Renal pelvis (tissue), 1 donor: ENCODE measurements at regions not wholly inside any gene's neighbourhood (a gene's known extent, or its start where the extent isn't known, plus 50 kb on each side); places are given as distances from the start of the nearest gene placed in this dataset.
"Not testable (repeated sequence)": the region's sequence is repeated elsewhere in the genome, so short reads cannot be mapped to it uniquely, and the experiment has no call there.

Experiments
- DNase-seq: peaks from one replicate; pipeline ENCODE4 v3.0.0-alpha.2; 2013

DNA sequence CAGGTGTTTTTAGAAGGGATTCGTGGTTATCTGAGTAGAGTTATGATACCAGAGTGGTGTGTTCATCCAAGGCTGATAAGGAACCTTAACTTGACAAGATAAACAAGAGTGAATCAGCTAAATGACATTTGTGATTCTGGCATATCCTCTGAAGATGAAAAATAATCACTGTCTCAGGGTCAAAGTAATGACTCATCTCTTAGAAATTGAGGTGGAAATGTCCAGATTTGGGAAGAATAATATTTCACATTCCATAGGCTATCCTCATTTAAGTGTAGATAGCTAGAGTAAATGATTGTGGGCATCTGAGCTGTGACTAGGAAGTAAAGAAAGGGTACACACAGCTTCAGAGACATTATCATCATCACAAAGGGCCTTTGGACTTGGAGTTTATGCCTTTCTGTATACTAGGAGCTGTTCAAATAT, 255.7 kb downstream of the GJA1 start:
- DNase-seq: no peak

DNA sequence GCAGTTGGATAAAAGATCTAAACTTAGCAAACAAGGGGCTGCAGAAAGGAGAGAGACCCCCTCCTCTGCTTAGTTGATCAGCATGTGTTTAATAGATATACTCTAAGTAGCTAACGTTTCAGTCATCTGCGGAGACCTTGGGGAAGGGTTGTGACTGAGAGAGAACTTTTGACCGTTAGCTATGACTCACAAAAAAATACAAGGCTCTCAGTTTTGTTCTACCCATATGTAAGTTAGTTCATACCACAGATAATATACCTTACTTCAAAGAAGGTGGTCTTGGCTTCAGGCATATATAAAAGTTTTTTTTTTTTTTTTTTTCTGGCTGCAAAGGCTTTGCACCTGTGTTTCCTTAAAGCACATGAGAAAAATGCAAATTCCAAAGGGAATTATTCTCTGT, 258.9 kb downstream of the GJA1 start:
- no peak for DNase-seq

DNA sequence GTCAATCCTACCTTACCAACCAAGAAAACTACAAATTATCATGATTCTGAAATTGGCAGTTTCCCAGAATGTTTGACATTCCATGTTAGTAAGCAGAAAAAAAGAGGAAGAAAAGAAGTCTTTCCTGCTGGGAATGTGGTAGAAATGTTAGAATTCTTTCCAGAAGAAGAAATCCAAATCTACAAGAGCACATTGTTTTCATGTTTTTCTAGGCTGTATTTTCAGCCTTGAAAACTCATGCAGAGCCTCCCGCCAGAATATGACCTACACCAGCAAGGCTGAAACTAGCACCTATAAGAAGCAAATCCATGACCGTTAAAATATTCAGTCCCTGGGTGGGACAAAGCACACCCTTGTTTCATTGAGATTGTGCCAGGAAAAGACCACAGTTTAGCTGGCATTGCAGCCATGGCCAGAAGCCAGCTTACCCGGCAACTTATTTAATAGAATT, 259.4 kb downstream of the GJA1 start:
- no peak for DNase-seq

GRCh38 chr6:121695329-121695728, 259.9 kb downstream of the GJA1 start:
- no peak for DNase-seq

DNA sequence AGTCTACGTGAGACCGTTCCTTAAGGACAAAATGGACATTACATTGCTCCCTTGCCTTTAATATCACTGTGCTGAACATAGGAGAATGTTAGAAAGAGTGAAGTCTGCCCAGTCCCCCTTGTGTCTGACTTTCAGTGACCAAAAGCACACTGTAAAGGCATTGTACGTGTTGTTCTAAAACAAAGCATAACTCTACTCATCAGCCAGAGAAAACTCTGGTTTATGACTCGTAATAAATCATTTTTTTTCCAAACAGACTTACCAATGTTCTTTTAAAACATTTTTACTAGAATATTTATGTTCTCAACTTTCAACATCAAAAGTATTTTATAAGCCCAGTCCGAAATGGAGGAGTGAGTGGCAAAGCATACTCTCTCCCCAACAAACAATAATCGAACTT, 262.5 kb downstream of the GJA1 start:
- DNase-seq: no peak

DNA sequence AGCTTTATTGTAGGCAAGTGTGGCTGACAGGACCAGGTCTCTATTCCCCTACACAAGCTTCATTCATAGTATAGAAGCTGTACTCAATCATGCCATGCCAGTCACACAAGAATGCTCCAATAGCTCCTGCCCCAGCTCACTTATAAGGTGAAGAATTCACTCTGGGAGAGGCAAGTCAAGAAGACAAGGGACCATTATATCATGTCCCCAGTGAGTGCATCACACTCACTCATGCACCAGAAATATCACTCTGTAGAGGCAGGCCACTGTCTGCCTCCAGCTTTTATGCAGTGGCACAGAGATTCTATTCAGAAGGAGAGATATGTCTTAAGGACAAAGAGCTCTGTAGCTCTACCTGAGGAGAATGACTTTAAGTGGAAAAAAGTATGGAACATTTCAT, 263.2 kb downstream of the GJA1 start:
- no peak for DNase-seq

DNA sequence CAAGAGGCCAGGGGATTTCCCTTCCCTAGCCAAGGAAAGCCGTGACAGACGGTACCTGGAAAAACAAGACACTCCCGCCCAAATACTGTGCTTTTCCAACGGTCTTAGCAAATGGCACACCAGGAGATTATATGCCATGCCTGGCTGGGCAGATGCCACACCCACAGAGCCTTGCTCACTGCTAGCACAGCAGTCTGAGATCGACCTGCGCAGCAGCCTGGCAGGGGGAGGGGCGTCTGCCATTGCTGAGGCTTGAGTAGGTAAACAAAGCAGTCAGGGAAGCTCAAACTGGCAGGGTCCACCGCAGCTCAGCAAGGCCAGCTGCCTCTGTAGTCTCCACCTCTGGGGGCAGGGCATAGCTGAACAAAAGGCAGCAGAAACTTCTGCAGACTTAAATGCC, 267.7 kb downstream of the GJA1 start:
- DNase-seq: not testable (repeated sequence)

GRCh38 chr6:121711472-121711871, 276.0 kb downstream of the GJA1 start:
- DNase-seq: no peak

DNA sequence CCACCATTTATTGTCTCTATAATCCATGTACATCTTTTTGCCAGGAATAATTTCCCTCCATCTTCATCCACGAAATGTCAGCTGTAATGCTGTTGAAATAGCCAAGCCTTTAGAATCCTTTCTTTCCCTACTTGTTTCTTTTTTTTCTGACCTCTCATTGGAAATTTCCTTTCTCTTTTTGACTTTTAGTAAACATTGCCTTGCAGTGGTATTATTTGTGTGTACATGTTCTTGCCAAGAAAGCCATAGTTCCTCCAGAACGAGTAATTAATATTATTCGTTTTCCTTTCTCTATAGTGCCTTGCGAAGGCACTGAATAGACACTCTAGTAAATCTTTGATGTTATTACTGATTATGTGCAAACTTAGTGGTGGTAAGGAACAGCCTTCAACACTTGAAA, 282.2 kb downstream of the GJA1 start:
- no peak for DNase-seq

- DNase-seq: not testable (repeated sequence)
Observed at GRCh38 chr6:121720867-121721266, 285.4 kb downstream of the GJA1 start.

GRCh38 chr6:121723623-121724022, 288.2 kb downstream of the GJA1 start:
- no peak for DNase-seq

GRCh38 chr6:121724576-121724975, 289.1 kb downstream of the GJA1 start:
- DNase-seq: no peak

- no peak for DNase-seq
Observed at GRCh38 chr6:121726596-121726995, 291.1 kb downstream of the GJA1 start.

DNA sequence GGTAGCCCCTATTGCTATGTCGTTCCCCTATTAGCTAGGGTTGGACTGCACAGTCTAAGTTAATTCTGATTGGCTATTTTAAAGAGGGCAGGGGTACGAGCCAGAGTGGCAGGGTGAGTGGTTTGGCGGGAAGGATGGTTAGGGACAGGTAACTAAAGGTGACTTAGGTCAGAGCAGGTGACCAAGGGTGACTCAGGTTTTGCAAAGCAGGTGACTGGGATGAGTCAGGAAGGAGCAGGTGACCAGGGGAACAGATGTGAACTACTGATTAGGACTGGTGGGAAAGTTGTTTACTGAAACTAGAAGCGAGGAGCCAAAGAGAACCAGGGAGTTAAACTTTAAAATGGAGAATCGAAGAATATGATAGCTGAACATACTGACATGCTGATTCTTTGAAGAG, 295.2 kb downstream of the GJA1 start:
- DNase-seq: no peak

DNA sequence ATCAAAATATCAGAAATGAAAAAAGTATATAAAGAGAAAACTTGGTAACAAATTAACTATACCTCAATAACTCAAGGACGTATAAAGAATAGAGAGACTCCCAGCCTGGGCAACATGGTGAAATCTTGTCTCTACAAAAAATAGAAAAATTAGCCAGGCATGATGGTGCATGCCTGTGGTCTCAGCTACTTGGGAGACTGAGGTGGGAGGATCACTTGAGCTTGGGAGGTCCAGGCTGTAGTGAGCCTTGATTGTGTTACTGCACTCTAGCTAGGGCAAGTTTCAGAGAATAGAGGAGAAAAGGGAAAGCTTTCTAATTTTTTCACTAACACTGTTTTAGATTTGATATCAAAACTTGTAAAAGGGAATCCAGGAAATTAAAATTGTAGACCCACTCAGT, 295.9 kb downstream of the GJA1 start:
- no peak for DNase-seq

GRCh38 chr6:121732641-121733040, 297.2 kb downstream of the GJA1 start:
- no peak for DNase-seq

DNA sequence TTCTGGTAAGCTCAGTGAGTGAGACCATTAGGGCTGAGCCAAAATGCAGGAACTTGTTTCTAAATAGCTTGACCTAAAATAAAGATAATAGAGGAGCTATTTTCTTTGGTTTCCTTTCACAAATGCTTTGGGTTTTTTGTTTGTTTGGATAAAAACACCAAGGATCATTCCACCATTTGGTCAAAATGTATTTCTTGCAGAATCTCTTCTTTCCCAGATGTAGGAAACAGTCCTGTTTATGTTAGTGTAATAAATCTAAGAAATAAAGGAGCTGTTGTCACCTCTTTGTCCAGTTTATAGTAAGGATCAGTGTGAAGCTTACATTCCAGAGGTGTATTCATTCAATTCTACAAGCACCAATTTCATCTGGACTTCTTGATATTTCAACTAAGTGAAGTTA, 297.8 kb downstream of the GJA1 start:
- DNase-seq: peak; percentile 4

GRCh38 chr6:121740188-121740587, 304.7 kb downstream of the GJA1 start:
- not testable (repeated sequence) for DNase-seq

DNA sequence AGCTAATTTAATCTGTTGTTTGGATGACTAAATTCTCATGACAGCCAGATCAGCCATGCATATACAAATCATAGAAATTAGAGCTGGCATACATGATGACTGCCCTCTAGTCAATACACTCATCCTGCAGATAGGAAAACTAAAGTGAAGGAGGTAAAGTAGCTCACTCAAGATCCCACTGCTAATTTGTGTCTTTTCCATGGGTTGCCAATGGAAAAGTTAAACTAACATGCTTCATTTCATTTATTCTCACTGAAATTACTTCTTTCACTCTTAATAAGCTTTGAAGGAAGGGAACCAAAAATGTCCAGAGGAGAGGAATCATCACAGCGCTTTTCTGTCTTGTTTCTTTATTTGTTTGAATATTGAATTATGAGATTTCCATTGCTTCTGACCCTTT, 308.2 kb downstream of the GJA1 start:
- DNase-seq: no peak

GRCh38 chr6:121748376-121748775, 312.9 kb downstream of the GJA1 start:
- no peak for DNase-seq

DNA sequence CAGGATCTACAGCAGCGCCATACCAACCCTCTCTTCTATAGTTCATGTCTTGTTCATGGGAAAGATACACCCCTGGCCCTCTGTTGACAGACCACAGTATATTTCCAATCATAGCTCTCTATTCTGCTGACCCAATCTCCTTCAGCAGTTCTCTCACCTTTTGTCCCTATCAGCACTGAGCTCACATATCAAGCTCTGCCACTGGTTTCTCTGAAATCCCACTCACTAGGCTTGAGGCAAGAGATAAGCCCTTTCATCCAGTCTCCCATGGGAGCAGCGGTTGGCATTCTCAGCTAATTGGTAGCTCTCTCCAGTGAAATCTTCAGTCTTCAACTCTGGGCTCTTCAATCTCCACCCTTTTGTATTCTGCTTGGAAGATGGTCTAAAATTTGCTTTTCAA, 313.4 kb downstream of the GJA1 start:
- DNase-seq: no peak

GRCh38 chr6:121755485-121755884, 320.0 kb downstream of the GJA1 start:
- no peak for DNase-seq

DNA sequence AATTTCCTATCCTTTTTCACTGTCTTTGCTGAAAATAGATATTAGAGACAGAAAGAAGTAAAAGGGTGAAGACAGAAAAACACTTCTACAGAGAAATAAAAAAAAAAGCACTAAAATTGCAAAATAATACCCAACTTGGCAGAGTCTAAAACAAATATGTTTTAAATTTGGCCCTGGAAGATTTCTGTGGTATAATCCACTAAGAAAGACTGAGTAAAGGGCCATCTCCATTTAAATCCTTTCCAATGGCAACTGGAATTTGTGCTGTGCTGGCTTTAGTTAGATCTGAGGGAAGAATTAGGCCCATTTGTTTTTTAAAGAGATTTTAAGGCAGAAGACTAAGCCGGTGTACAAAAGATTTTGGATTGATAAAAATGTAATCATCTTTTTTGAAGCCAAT, 321.2 kb downstream of the GJA1 start:
- no peak for DNase-seq

- no peak for DNase-seq
Observed at GRCh38 chr6:121759370-121759769, 323.9 kb downstream of the GJA1 start.

DNA sequence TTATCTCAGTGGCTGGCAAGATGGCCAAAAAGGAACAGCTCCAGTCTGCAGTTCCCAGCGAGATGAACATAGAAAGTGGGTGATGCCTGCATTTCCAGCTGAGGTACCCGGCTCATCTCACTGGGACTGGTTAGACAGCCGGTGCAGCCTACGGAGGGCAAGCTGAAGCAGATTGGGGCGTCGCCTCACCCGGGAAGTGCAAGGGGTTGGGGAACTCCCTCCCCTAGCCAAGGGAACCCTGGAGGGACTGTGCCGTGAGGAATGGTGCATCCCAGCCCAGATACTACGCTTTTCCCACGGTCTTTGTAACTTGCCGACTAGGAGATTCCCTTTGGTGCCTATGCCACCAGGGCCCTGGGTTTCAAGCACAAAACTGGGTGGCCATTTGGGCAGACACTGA, 324.7 kb downstream of the GJA1 start:
- no peak for DNase-seq
